IMR-90 (cell line): ENCODE measurements at regions not wholly inside any gene's neighbourhood (a gene's known extent, or its start where the extent isn't known, plus 50 kb on each side); places are given as distances from the start of the nearest gene placed in this dataset.

Experiments
- ATAC-seq: fragments of 200-7000 bp; cut with Tn5 transposase; 2 replicates; pipeline ENCODE4 v1.9.1; 2020; ENCODE audit warnings: low read depth, mild to moderate bottlenecking, moderate library complexity
- BruUV-seq: library from RNA; stranded (reverse); fragments of 400-500 nt; replicated peaks from 2 replicates; lab custom pipeline; 2021; lab: Mats Ljungman, UMichigan
- CTCF ChIA-PET: fragments of 300-600 bp; formaldehyde crosslinking; extraction: SDS; loops from one replicate; lab custom pipeline; 2021; ENCODE audit warnings: antibody characterized with exemption; lab: Yijun Ruan, JAX
- POLR2A ChIA-PET: fragments of 300-600 bp; sonication (Branson Sonifier 250); formaldehyde crosslinking; loops from one replicate; lab custom pipeline; 2022; ENCODE audit warnings: antibody characterized with exemption; ENCODE audit not compliant: unreplicated experiment; lab: Charles Lee
- DNase-seq: peaks from one replicate; pipeline ENCODE4 v3.0.0; 2013
- H2AFZ ChIP-seq: replicated peaks from 2 replicates; pipeline ENCODE3; 2013; ENCODE audit warnings: low read length, mild to moderate bottlenecking; ENCODE audit not compliant: poor library complexity
- H2AK5ac ChIP-seq: 2 replicates; pipeline ENCODE4 v1.6.1; 2013; ENCODE audit warnings: low read depth, low read length, inconsistent platforms
- H2AK9ac ChIP-seq: replicated peaks from 2 replicates; pipeline ENCODE3; 2013; ENCODE audit warnings: mild to moderate bottlenecking, low read depth, low read length, moderate library complexity; ENCODE audit not compliant: poor library complexity
- H2BK120ac ChIP-seq: 2 replicates; pipeline ENCODE4 v1.6.1; 2013; ENCODE audit warnings: low read depth, low read length, inconsistent platforms
- H2BK15ac ChIP-seq: 3 replicates; pipeline ENCODE4 v1.6.1; 2013; ENCODE audit warnings: low read depth, low read length, inconsistent platforms
- H2BK20ac ChIP-seq: 2 replicates; pipeline ENCODE4 v1.6.1; 2013; ENCODE audit warnings: low read depth, mild to moderate bottlenecking, inconsistent platforms, low read length, moderate library complexity
- H2BK5ac ChIP-seq: 2 replicates; pipeline ENCODE4 v1.6.1; 2013; ENCODE audit warnings: mild to moderate bottlenecking, low read depth, low read length, inconsistent platforms; ENCODE audit not compliant: poor library complexity, severe bottlenecking
- H3K14ac ChIP-seq: replicated peaks from 2 replicates; pipeline ENCODE4 v1.6.1; 2013; ENCODE audit warnings: low read depth, low read length, inconsistent platforms
- H3K18ac ChIP-seq: 2 replicates; pipeline ENCODE4 v1.6.1; 2013; ENCODE audit warnings: low read depth, low read length, control low read depth
- H3K23ac ChIP-seq: 2 replicates; pipeline ENCODE4 v1.6.1; 2013; ENCODE audit warnings: low read depth, low read length, inconsistent platforms
- H3K27ac ChIP-seq: 2 replicates; pipeline ENCODE4 v1.5.1; 2013; ENCODE audit warnings: mild to moderate bottlenecking, control low read depth, low read length; ENCODE audit not compliant: insufficient read depth
- H3K27me3 ChIP-seq: 2 replicates; pipeline ENCODE4 v1.6.1; 2013; ENCODE audit warnings: low read length; ENCODE audit not compliant: control insufficient read depth, insufficient read depth
- H3K36me3 ChIP-seq: 2 replicates; pipeline ENCODE4 v1.6.1; 2013; ENCODE audit warnings: low read length, mixed read lengths; ENCODE audit not compliant: control insufficient read depth, insufficient read depth
- H3K4ac ChIP-seq: 2 replicates; pipeline ENCODE4 v1.6.1; 2013; ENCODE audit warnings: low read depth, low read length, inconsistent platforms
- H3K4me1 ChIP-seq: 2 replicates; pipeline ENCODE4 v1.6.1; 2013; ENCODE audit warnings: low read length, mixed read lengths; ENCODE audit not compliant: control insufficient read depth, insufficient read depth
- H3K4me2 ChIP-seq: 2 replicates; pipeline ENCODE4 v1.6.1; 2013; ENCODE audit warnings: low read depth, mild to moderate bottlenecking, control low read depth, low read length, moderate library complexity
- H3K4me3 ChIP-seq: 2 replicates; pipeline ENCODE4 v1.5.1; 2013; ENCODE audit warnings: low read depth, mild to moderate bottlenecking, control low read depth, low read length, moderate library complexity; ENCODE audit not compliant: insufficient read depth
- H3K56ac ChIP-seq: 2 replicates; pipeline ENCODE4 v1.6.1; 2013; ENCODE audit warnings: low read length, inconsistent platforms; ENCODE audit not compliant: insufficient read depth; ENCODE audit errors: extremely low read depth
- H3K79me1 ChIP-seq, 2 experiments: 2 replicates each; pipeline ENCODE4 v1.6.1; 2013; ENCODE audit warnings: low read length in 2 of 2, inconsistent platforms in 1 of 2, low read depth in 1 of 2
- H3K9ac ChIP-seq: 2 replicates; pipeline ENCODE4 v1.6.1; 2013; ENCODE audit warnings: low read depth, low read length, control low read depth
- H3K9me1 ChIP-seq: 2 replicates; pipeline ENCODE4 v1.6.1; 2013; ENCODE audit warnings: low read length, inconsistent platforms; ENCODE audit not compliant: insufficient read depth
- H3K9me3 ChIP-seq: 2 replicates; pipeline ENCODE4 v1.6.1; 2013; ENCODE audit warnings: low read length; ENCODE audit not compliant: control insufficient read depth, insufficient read depth
- H4K20me1 ChIP-seq: 2 replicates; pipeline ENCODE4 v1.6.1; 2013; ENCODE audit warnings: low read length, inconsistent platforms; ENCODE audit not compliant: insufficient read depth
- H4K5ac ChIP-seq: 2 replicates; pipeline ENCODE4 v1.6.1; 2013; ENCODE audit warnings: mild to moderate bottlenecking, low read depth, low read length, control low read depth
- H4K8ac ChIP-seq, 2 experiments: 2 replicates each; pipeline ENCODE4 v1.6.1; 2013; ENCODE audit warnings: low read depth in 2 of 2, low read length in 2 of 2, control low read depth in 1 of 2, inconsistent platforms in 1 of 2
- H4K91ac ChIP-seq: 2 replicates; pipeline ENCODE4 v1.6.1; 2013; ENCODE audit warnings: low read depth, low read length, inconsistent platforms; ENCODE audit not compliant: insufficient read depth
- BHLHE40 ChIP-seq: fragments of 150-350 bp; IDR thresholded peaks from 2 replicates; pipeline ENCODE4 v1.6.1; 2016; ENCODE audit warnings: mild to moderate bottlenecking, low read depth, low read length
- CTCF ChIP-seq: conservative IDR thresholded peaks from 2 replicates; pipeline ENCODE4 v1.5.1; 2012; ENCODE audit warnings: mild to moderate bottlenecking, low read depth, low read length, improper control_type of control experiment
- MXI1 ChIP-seq: IDR thresholded peaks from 2 replicates; pipeline ENCODE4 v1.6.1; 2012; ENCODE audit warnings: low read depth, mild to moderate bottlenecking, low read length, moderate library complexity, borderline replicate concordance
- POLR2A ChIP-seq: IDR thresholded peaks from 2 replicates; pipeline ENCODE4 v1.6.1; 2012; ENCODE audit warnings: mild to moderate bottlenecking, low read depth, low read length
- RCOR1 ChIP-seq: IDR thresholded peaks from 2 replicates; pipeline ENCODE4 v1.6.1; 2012; ENCODE audit warnings: mild to moderate bottlenecking, low read length, improper control_type of control experiment; ENCODE audit not compliant: insufficient replicate concordance
- RFX5 ChIP-seq: IDR thresholded peaks from 2 replicates; pipeline ENCODE4 v1.8.0; 2012; ENCODE audit warnings: low read depth, mild to moderate bottlenecking, low read length, moderate library complexity
- SMC3 ChIP-seq: fragments of 150-350 bp; IDR thresholded peaks from 2 replicates; pipeline ENCODE4 v1.6.1; 2016; ENCODE audit warnings: low read depth, mild to moderate bottlenecking, antibody characterized with exemption, low read length, moderate library complexity
- WGBS, 2 experiments: methylation state at CpG; one replicate each; pipeline versions ENCODE4 v1.1.5 to v1.1.7; 2013; ENCODE audit warnings: missing lambda C conversion rate in 2 of 2; ENCODE audit not compliant: insufficient read length in 1 of 2; ENCODE audit errors: extremely low coverage in 2 of 2; 5-methylcytosine and 5-hydroxymethylcytosine counted together
- dilution Hi-C: fragments of 300-500 bp; cut with HindIII; formaldehyde crosslinking; loops from one replicate; pipeline ENCODE4 v1.14.3; 2018; ENCODE audit warnings: low sequenced_read_pairs; ENCODE audit not compliant: unreplicated experiment
- in situ Hi-C: fragments of 300-500 bp; cut with MboI; formaldehyde crosslinking; loops from 3 replicates; pipeline ENCODE4 v1.14.3; 2019; ENCODE audit warnings: low sequenced_read_pairs, inconsistent platforms, mixed read lengths
- intact Hi-C: fragments of 100-400 bp; cut with micrococcal nuclease; formaldehyde crosslinking; loops from 2 replicates; pipeline ENCODE4 v1.10.0; 2022

DNA sequence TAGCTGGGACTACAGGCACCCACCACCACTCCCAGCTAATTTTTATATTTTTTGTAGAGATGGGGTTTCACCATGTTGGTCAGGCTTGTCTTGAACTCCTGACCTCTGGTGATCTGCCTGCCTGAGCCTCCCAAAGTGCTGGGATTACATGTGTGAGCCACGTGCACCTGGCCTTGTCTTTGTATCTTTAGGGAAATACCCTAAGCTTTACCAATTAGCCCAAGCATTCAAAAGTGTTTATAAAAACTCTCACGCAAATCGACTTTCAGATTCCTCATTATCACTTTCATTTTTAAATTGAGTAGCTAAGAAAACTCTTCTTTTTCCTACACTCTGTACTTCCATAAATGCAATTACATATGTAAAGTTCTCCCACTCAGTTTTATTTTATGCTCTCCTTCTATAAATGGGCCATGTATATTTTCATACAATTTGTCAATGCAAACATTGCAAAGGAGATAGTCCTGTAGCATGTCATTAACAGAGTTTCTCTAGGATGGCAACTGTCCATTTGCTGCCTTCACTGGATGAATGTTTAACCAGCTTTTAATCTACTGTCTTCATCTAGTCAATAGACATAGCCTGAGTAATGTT is 326.2 kb upstream of the LRATD1 start:
- no peak overlapping the region for H2AK9ac ChIP-seq
- H2BK120ac ChIP-seq, result no peak overlapping the region
- no peak overlapping the region for H4K5ac ChIP-seq
- TF ChIP-seq MXI1, result no peak
- no peak for TF ChIP-seq BHLHE40
- TF ChIP-seq POLR2A, result no peak
- TF ChIP-seq CTCF, result no peak
- no peak for TF ChIP-seq RCOR1
- no peak for TF ChIP-seq RFX5
- TF ChIP-seq SMC3, result no peak
- no peak overlapping the region for H2BK15ac ChIP-seq
- DNase-seq, result no peak
- CTCF ChIA-PET, result no interaction called here
- no CpG with 5 or more reads among the region's 3 CpGs for WGBS, 2 experiments
- H3K56ac ChIP-seq, result no peak overlapping the region
- in situ Hi-C loops, result no loop called here
- H3K23ac ChIP-seq, result no peak overlapping the region
- H4K20me1 ChIP-seq, result no peaks in the 10 kb centered on the region
- no peak overlapping the region for H3K9ac ChIP-seq
- H3K27ac ChIP-seq, result no peak overlapping the region
- POLR2A ChIA-PET, result no interaction called here
- no TSS peak for BruUV-seq
- no peaks in the 10 kb centered on the region for H3K4me1 ChIP-seq
- H3K4ac ChIP-seq, result no peak overlapping the region
- H3K4me3 ChIP-seq, result no peak overlapping the region
- H3K9me1 ChIP-seq, result no peaks in the 10 kb centered on the region
- H2AFZ ChIP-seq, result no peak overlapping the region
- H3K36me3 ChIP-seq, result no peaks in the 10 kb centered on the region
- H3K18ac ChIP-seq, result no peak overlapping the region
- no peak overlapping the region for H2BK20ac ChIP-seq
- intact Hi-C loops, result no loop called here
- H4K8ac ChIP-seq, result no peak overlapping the region
- no peak overlapping the region for H3K4me2 ChIP-seq
- no peaks in the 10 kb centered on the region for H3K27me3 ChIP-seq
- H4K91ac ChIP-seq, result no peak overlapping the region
- H3K79me1 ChIP-seq, result no peaks in the 10 kb centered on the region
- no peak overlapping the region for H2BK5ac ChIP-seq
- H3K9me3 ChIP-seq, result peaks cover 7% of the 10 kb centered on the region
- no peak for ATAC-seq
- dilution Hi-C loops, result no loop called here
- no peak overlapping the region for H3K14ac ChIP-seq
- no peak overlapping the region for H2AK5ac ChIP-seq
